GM18498 (cell line): ENCODE measurements at regions not wholly inside any gene's neighbourhood (a gene's known extent, or its start where the extent isn't known, plus 50 kb on each side); places are given as distances from the start of the nearest gene placed in this dataset.

ENCODE experiments used
- ATAC-seq: cut with Tn5 transposase; IDR thresholded peaks from one replicate; pipeline ENCODE4 v1.9.1; 2021; ENCODE audit warnings: mild to moderate bottlenecking, moderate library complexity; ENCODE audit not compliant: unreplicated experiment

GRCh38 chr6:71395731-71396409 is 107.3 kb downstream of the OGFRL1 start:
- peak; percentile 10 for ATAC-seq

GRCh38 chr6:71396410-71396801 is 107.8 kb downstream of the OGFRL1 start:
- ATAC-seq = peak; percentile 86

- no peak for ATAC-seq
Measured at GRCh38 chr6:71399279-71399678, 110.7 kb downstream of the OGFRL1 start.

- no peak for ATAC-seq
Measured at GRCh38 chr6:71400852-71401251, 112.2 kb downstream of the OGFRL1 start.

- ATAC-seq = no peak
Measured at GRCh38 chr6:71402096-71402495, 113.5 kb downstream of the OGFRL1 start.

- no peak for ATAC-seq
Measured at GRCh38 chr6:71403422-71404134, 115.0 kb downstream of the OGFRL1 start.

- ATAC-seq = no peak
Measured at GRCh38 chr6:71404145-71404966, 115.7 kb downstream of the OGFRL1 start.

- no peak for ATAC-seq
Measured at GRCh38 chr6:71404967-71405278, 116.3 kb downstream of the OGFRL1 start.

GRCh38 chr6:71405416-71405815 is 116.8 kb downstream of the OGFRL1 start:
- ATAC-seq = no peak

- ATAC-seq = no peak
Measured at GRCh38 chr6:71406865-71407860, 118.6 kb downstream of the OGFRL1 start.

GRCh38 chr6:71408787-71409723 is 120.4 kb downstream of the OGFRL1 start:
- no peak for ATAC-seq

- no peak for ATAC-seq
Measured at GRCh38 chr6:71410164-71410566, 121.6 kb downstream of the OGFRL1 start.

GRCh38 chr6:71410681-71411080 is 122.1 kb downstream of the OGFRL1 start:
- ATAC-seq = no peak

- no peak for ATAC-seq
Measured at GRCh38 chr6:71411882-71412281, 123.3 kb downstream of the OGFRL1 start.

- no peak for ATAC-seq
Measured at GRCh38 chr6:71412559-71413140, 124.0 kb downstream of the OGFRL1 start.

- no peak for ATAC-seq
Measured at GRCh38 chr6:71414486-71414885, 125.9 kb downstream of the OGFRL1 start.

- no peak for ATAC-seq
Measured at GRCh38 chr6:71419217-71420094, 130.8 kb downstream of the OGFRL1 start.

GRCh38 chr6:71420095-71420692 is 131.6 kb downstream of the OGFRL1 start:
- ATAC-seq = peak; percentile 54
